Stimulated activated CD8-positive, alpha-beta memory T cell treated with anti-CD3 and anti-CD28 coated beads, Interleukin-12 subunit alpha, Interleukin-12 subunit beta, amount 100 ng/mL, for 24 hours (primary cell): ENCODE measurements at regions not wholly inside any gene's neighbourhood (a gene's known extent, or its start where the extent isn't known, plus 50 kb on each side); places are given as distances from the start of the nearest gene placed in this dataset.
A peak's percentile ranks its signal among the peaks of the same experiment; 100 is the strongest.
"Not testable (repeated sequence)": the region's sequence is repeated elsewhere in the genome, so short reads cannot be mapped to it uniquely, and the experiment has no call there.

ENCODE experiments used
- DNase-seq: peaks from one replicate; pipeline ENCODE4 v3.0.0-alpha.2; 2020; ENCODE audit errors: extremely low read depth

DNA sequence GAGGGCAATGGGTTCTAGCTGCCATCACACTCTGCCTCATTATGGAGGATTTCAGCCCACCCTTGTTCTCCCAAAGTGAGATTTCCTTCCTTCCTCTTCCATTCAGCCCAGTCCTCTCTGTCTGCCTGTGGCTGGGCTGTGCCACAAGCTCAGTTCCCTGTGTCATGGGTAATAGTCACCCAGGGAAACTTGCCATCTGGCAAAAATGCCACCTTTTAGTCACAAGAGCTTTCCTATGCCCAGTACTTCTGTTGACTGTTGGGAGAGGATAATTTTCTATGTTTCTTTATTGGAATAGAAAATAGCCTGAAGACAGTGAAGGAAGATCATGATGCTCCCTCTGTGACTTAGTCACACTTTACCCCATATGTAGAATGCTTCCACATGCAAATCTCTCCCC lies 71.4 kb downstream of the TLR4 start:
- no peak for DNase-seq

DNA sequence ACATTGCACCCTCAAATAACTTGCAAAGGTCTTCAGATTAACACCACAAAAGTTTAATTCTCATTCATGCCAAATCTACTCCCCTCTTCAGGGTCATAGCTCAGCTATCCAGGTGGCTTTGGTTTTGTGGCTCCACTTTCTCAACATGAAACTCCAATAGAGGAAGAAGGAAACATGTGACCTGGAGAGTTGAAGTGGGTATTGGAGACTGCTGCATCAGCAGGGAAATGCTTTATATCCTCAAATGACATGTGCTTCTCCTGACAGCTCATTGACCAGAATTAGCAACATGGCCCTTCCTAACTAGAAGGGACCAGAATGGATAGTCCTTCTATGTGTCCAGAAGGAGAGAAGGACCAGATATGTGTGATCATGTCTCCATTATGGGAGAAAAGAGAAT lies 73.6 kb downstream of the TLR4 start:
- no peak for DNase-seq

- DNase-seq: no peak
These were observed 75.6 kb downstream of the TLR4 start for GRCh38 chr9:117779760-117780159.

GRCh38 chr9:117782931-117783788 lies 79.0 kb downstream of the TLR4 start:
- peak; percentile 9 for DNase-seq

DNA sequence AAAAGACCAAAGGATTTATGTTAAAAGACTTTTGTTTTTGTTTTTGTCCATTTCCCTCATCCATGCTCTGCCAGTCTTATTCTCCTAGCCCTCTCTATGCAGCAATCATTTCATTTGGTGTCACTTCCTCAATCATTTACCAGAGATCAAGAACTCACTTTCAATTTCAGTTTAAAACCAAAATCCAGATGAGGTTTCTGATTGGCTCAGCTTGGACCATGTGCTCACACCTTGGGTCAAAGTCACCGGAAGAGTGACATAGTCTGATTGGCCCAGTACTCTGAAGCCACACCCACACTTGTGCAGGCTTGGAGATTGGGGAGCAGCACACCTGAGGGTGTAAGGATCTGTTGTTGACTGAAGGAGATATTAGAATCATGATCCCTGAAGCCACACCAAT lies 79.6 kb downstream of the TLR4 start:
- no peak for DNase-seq

GRCh38 chr9:117784996-117785395 lies 80.8 kb downstream of the TLR4 start:
- DNase-seq: no peak

DNA sequence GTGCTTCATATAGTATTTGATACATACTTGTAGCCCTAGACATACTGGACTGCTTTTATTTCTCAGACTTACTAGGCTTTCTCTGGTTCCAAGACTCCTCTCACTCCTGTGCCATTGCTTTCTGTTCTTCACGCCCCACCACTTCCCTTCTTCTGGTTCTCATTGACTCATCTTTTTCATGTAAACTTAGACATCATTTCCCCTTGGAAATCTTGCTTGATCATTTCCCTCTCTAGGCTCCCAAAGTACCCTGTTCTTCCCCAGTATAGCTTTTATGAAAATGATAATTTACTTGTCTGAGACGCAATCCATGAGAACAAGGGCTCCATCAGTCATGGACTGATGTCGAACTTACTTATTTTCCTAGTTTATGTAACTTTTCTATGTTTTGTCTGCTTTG lies 83.5 kb downstream of the TLR4 start:
- DNase-seq: no peak

DNA sequence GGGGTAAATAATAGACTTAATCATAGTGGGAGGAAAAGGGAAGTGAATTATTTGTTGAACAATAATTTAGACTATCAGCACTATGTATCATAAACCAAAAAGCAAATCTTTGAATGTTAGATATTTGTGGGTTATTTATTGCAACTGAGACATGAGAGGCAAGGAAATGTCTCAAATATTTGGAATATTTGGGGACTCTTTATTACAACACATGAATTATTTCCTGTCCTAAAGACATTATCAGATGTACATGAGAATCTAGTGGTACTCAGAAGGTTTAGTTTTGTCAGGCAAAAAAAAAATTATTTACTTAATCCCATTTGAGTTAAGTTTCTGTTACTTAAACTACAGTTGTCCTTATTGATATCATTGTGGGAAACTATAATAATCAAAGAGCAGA lies 91.1 kb downstream of the TLR4 start:
- no peak for DNase-seq

DNA sequence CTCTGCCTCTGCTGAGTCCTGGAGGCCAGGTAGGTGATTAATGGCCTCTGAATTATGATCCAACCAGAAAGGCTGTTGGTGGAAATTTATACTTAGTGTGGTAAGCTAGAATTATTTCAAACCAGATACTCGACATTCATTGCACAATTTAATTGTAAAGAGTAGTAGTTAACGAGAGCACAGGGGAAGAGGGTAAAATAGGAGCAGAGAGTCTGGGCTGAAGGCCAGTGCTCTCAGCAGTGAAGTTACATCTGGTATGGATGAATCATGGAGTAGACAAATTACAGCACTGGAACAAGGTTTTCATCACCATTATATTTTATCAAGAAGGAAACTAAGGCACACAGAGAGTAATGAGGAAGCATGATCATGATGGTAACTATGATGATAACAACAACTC lies 92.5 kb downstream of the TLR4 start:
- DNase-seq: no peak

- no peak for DNase-seq
These were observed 96.2 kb downstream of the TLR4 start for GRCh38 chr9:117800389-117800788.

DNA sequence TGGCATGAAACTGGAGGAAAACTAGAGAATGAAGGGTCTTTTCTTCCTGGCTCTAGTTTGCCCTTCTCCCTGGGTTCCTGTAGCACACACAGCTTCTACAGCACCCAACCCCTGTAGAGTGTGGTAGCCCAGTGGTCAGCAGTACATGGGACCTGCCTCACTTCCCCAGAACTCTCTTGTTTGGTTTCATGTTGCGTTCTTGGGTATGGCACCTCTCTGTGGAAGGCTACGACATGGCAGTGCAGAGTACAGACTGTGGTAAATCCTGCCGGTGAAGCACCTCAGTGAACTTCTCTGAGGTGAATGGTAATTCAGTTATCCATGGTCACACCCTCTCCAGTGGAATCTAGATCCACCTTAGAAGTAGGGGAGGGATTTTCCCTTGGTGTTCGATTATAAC lies 105.5 kb downstream of the TLR4 start:
- no peak for DNase-seq

- DNase-seq: no peak
These were observed 111.1 kb downstream of the TLR4 start for GRCh38 chr9:117815315-117815714.

GRCh38 chr9:117815948-117816347 lies 111.7 kb downstream of the TLR4 start:
- DNase-seq: no peak

DNA sequence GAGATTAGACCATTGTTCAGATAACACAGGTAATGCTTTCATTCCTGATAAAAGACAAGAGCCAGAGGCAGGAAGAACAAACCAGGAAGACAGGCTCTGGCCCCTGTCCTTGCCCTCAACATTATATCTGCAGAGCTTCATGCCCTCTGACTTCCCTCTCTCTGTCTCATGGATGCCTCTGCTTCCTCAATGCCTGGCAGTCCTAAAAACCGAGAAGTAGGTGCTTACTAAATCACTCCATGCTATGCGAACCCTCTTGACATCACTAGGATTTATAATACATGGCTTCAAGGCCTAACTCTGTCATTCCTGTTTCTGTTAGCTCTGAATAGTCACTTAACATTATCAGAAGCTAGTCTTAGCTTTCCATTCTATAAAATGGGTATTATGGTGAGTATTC lies 117.8 kb downstream of the TLR4 start:
- DNase-seq: no peak

DNA sequence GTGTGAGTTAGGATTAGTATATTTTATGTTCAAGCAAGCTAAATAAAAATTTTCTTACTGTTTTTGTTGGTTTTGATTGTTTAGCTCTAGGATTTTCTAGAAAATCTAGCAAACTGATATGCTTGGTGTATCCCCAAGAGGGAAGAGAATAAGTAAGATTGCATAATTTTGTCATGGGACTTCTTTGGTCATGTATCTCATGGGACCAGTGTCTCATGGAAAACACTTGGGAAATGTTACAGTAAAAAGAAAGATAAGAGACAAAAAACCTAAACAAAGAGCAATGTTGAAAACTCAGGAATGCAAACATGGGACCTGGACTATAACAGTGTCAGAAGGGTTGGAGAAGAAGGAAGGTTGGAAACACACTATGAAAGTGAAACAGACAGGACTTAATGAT lies 119.4 kb downstream of the TLR4 start:
- no peak for DNase-seq

DNA sequence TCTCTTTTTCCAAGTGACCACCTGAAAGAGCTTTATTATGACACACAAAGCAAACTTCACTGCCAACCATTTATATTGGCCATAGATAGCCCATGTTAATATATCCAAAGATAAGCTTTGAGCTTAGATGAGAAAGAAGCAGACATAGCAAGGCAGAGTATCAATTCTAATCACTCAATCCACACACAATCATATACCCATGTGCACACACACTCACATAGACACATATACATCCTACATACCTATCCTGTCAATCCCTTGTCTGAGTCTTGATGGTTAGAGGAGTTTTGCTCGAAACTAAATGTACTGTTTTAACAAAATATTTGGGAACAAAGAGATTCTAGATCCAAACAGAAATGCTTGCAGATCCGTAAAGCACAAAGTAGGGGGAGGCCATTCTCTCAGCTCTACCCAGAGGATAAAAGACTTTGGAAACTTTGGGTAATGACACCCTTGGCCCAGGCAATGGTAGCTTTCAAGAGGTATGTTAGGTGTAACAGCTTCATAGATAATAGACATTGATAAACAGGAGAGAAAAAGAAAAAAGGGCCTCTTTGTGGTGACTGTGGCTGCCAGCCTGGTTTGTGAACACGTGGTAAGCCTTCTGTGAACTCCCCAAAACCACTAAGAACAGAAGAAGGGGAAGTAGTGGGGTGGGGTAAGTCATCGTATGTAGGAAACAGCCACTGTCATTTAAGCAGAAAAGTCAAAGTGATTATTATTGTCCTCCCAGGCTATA lies 121.6 kb downstream of the TLR4 start:
- DNase-seq: peak; percentile 5

DNA sequence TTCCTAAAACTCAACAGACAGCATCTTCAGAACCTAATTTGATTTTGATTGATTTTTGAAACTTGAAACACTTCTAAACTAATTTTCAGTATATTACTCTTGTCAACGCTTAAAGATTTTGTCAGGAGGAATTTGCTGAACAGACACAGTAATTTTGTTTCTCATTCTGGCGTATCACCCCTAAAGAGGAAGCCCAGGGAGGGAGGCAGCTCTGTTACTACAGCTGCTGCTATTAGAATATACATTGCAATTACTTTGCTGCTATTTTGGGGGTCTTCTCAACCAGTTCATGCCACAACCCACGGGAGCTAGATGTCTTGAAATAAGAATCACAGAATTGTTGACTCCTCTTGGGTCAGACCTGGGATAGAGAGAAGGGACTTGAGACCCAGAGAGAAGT lies 122.6 kb downstream of the TLR4 start:
- no peak for DNase-seq

- DNase-seq: no peak
These were observed 123.3 kb downstream of the TLR4 start for GRCh38 chr9:117827456-117827855.

- no peak for DNase-seq
These were observed 124.3 kb downstream of the TLR4 start for GRCh38 chr9:117828466-117828865.

GRCh38 chr9:117835798-117836197 lies 131.6 kb downstream of the TLR4 start:
- DNase-seq: no peak

DNA sequence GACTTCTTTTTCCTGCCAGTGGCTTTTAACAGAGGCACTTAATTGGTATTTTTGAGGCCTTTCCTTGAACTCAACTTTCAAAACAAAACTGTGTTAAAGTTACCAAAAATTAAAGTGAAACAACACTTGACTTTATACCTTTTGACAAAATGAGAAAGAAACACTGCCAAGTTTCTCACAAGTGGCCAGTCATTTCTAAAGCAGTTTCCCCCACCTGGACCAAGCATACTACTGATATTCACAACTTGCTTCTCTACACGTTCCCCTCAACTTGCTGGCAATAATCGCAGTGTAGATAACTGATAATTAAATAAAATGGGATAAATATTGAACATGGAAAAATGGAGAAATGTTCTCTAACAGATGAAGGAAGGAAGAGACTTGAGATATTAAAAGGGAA lies 135.7 kb downstream of the TLR4 start:
- DNase-seq: no peak

- not testable (repeated sequence) for DNase-seq
These were observed 147.7 kb downstream of the TLR4 start for GRCh38 chr9:117851836-117852461.

GRCh38 chr9:117858561-117858960 lies 154.4 kb downstream of the TLR4 start:
- no peak for DNase-seq
